Endodermal cell (in vitro differentiated cells): ENCODE measurements at regions not wholly inside any gene's neighbourhood (a gene's known extent, or its start where the extent isn't known, plus 50 kb on each side); places are given as distances from the start of the nearest gene placed in this dataset.

Experiments
- DNase-seq: peaks from one replicate; pipeline ENCODE4 v3.0.0-alpha.2; 2017
- H3K27ac ChIP-seq: 2 replicates; pipeline ENCODE4 v1.5.1; 2013; ENCODE audit warnings: mild to moderate bottlenecking, low read depth, low read length, moderate library complexity
- H3K27me3 ChIP-seq: 2 replicates; pipeline ENCODE4 v1.6.1; 2013; ENCODE audit warnings: mild to moderate bottlenecking, low read length, moderate library complexity; ENCODE audit not compliant: insufficient read depth, control insufficient read depth, poor library complexity, severe bottlenecking
- H3K36me3 ChIP-seq: 2 replicates; pipeline ENCODE4 v1.7.0; 2013; ENCODE audit warnings: mild to moderate bottlenecking, low read length, moderate library complexity; ENCODE audit not compliant: control insufficient read depth, insufficient read depth
- H3K4me1 ChIP-seq: one replicate; pipeline ENCODE4 v1.7.0; 2013; ENCODE audit warnings: low read length; ENCODE audit not compliant: control insufficient read depth, insufficient read depth
- H3K4me3 ChIP-seq: 2 replicates; pipeline ENCODE4 v1.5.1; 2013; ENCODE audit warnings: mild to moderate bottlenecking, low read length, moderate library complexity
- H3K9ac ChIP-seq: 2 replicates; pipeline ENCODE4 v1.6.1; 2013; ENCODE audit warnings: mild to moderate bottlenecking, low read length, moderate library complexity; ENCODE audit not compliant: poor library complexity, severe bottlenecking; ENCODE audit errors: extremely low read depth
- H3K9me3 ChIP-seq: 2 replicates; pipeline ENCODE4 v1.6.1; 2013; ENCODE audit warnings: mild to moderate bottlenecking, low read length, moderate library complexity; ENCODE audit not compliant: control insufficient read depth
- H3K27ac Mint-ChIP-seq: 2 replicates; pipeline ENCODE4 v1.8.0; 2020; ENCODE audit warnings: mixed read lengths
- H3K27me3 Mint-ChIP-seq: 2 replicates; pipeline ENCODE4 v1.8.0; 2021; ENCODE audit warnings: mild to moderate bottlenecking, mixed read lengths; ENCODE audit not compliant: insufficient read depth
- H3K36me3 Mint-ChIP-seq: 2 replicates; pipeline ENCODE4 v1.8.0; 2020; ENCODE audit warnings: low read depth, mixed read lengths
- H3K4me1 Mint-ChIP-seq: 2 replicates; pipeline ENCODE4 v1.8.0; 2020; ENCODE audit warnings: mixed read lengths
- H3K4me3 Mint-ChIP-seq: 2 replicates; pipeline ENCODE4 v1.8.0; 2020; ENCODE audit warnings: mild to moderate bottlenecking, moderate library complexity, mixed read lengths
- H3K9me3 Mint-ChIP-seq: 2 replicates; pipeline ENCODE4 v1.8.0; 2020; ENCODE audit warnings: mild to moderate bottlenecking, mixed read lengths
- WGBS, 2 experiments: methylation state at CpG; one replicate each; pipeline versions ENCODE4 v1.1.5 to v1.1.7; 2013; ENCODE audit warnings: missing lambda C conversion rate in 2 of 2, mixed read lengths in 1 of 2; ENCODE audit not compliant: insufficient coverage in 1 of 2, insufficient read length in 1 of 2; 5-methylcytosine and 5-hydroxymethylcytosine counted together
- TF ChIP-seq, protein P1 (sequence below): fragments of 200-600 bp; sonication (generic); conservative IDR thresholded peaks from 2 replicates; pipeline ENCODE4 v1.5.0; 2021; ENCODE audit warnings: antibody characterized with exemption, mild to moderate bottlenecking

DNA sequence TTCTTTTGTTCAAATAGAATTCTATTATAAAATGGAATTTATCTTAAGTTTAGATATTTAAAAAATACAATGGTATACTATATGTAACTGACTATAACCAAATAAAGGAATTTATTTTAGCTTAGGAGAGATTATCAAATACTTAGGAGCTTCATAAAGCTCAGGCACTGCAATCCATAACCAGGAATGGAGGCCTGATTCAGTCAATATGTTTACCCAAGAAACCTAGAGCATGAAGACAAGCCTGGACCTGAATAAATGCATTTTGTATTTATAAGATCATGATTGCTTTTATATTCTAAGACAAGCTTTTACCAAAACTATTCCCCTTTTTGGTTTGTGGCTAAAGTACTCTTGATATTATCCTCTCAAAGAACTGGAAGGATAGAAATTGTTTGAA lies 742.6 kb downstream of the FAT4 start:
- H3K9ac ChIP-seq, result no peak overlapping the region
- H3K27ac Mint-ChIP-seq, result no peak overlapping the region
- no peak overlapping the region for H3K4me3 Mint-ChIP-seq
- peaks cover 11% of the 10 kb centered on the region for H3K4me1 Mint-ChIP-seq
- no peak for DNase-seq
- H3K27me3 ChIP-seq, result peaks cover 46% of the 10 kb centered on the region
- H3K36me3 ChIP-seq, result no peaks in the 10 kb centered on the region
- H3K27ac ChIP-seq, result no peak overlapping the region
- no peaks in the 10 kb centered on the region for H3K9me3 Mint-ChIP-seq
- no peaks in the 10 kb centered on the region for H3K36me3 Mint-ChIP-seq
- no peak overlapping the region for H3K4me3 ChIP-seq
- H3K27me3 Mint-ChIP-seq, result peaks cover 6% of the 10 kb centered on the region
- H3K9me3 ChIP-seq, result no peaks in the 10 kb centered on the region
- TF ChIP-seq, protein P1, sequence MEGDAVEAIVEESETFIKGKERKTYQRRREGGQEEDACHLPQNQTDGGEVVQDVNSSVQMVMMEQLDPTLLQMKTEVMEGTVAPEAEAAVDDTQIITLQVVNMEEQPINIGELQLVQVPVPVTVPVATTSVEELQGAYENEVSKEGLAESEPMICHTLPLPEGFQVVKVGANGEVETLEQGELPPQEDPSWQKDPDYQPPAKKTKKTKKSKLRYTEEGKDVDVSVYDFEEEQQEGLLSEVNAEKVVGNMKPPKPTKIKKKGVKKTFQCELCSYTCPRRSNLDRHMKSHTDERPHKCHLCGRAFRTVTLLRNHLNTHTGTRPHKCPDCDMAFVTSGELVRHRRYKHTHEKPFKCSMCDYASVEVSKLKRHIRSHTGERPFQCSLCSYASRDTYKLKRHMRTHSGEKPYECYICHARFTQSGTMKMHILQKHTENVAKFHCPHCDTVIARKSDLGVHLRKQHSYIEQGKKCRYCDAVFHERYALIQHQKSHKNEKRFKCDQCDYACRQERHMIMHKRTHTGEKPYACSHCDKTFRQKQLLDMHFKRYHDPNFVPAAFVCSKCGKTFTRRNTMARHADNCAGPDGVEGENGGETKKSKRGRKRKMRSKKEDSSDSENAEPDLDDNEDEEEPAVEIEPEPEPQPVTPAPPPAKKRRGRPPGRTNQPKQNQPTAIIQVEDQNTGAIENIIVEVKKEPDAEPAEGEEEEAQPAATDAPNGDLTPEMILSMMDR, result no peak
- H3K4me1 ChIP-seq, result no peaks in the 10 kb centered on the region

DNA sequence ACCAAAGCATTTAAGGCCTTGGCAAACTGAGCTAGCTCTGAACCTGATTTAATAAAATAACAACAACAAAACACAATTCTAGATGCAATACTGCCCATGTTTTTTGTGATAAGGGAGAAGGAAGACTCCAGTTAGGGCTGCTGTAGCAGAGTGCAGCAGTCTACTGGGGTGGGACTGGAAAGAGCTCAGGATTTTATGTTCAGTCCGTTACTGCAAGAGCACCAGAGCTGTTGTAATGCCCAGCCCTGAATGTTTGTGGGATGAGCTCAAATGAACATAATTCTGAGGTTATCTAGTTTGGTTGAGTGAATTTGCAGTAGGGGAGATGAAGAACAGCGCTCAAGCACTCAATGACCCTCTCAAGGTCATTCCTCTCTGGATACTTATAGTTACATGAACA lies 743.8 kb downstream of the FAT4 start:
- DNase-seq, result no peak
- Mint-ChIP-seq H3K4me3 (no peak overlapping the region), H3K27me3 (peaks cover 6% of the 10 kb centered on the region), H3K4me1 (peaks cover 11% of the 10 kb centered on the region), H3K27ac (no peak overlapping the region), H3K36me3 (no peaks in the 10 kb centered on the region), H3K9me3 (no peaks in the 10 kb centered on the region)
- Histone ChIP-seq H3K4me1 (no peaks in the 10 kb centered on the region), H3K27ac (no peak overlapping the region), H3K27me3 (peaks cover 46% of the 10 kb centered on the region), H3K9ac (no peak overlapping the region), H3K9me3 (no peaks in the 10 kb centered on the region), H3K36me3 (no peaks in the 10 kb centered on the region), H3K4me3 (no peak overlapping the region)
- TF ChIP-seq, protein P1, result no peak
- WGBS, 2 experiments, result 82% methylated on average over 2 of the region's 2 CpGs; no CpG with 5 or more reads in 1 of the 2 experiments

DNA sequence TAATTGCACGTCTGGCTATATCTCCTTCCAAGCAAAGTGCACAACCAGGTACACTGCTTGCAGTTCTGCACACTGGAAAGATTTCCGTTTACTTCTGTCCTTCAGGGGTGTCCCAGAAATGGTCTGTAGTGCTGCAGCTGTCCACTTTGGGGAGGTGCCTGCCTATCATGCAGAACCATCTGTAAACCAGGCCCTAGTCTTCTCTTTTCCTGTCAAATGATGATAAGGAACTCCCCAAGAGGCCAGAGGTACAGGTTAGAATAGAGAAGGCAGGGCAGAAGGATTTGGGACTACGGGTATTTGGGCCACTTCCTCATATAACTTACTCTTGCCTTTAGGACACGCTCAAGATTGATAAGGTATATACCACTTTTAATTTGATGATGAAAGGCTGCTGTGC lies 746.9 kb downstream of the FAT4 start:
- TF ChIP-seq, protein P1, result no peak
- H3K36me3 Mint-ChIP-seq, result no peaks in the 10 kb centered on the region
- no peaks in the 10 kb centered on the region for H3K9me3 ChIP-seq
- H3K4me3 ChIP-seq, result no peak overlapping the region
- peaks cover 6% of the 10 kb centered on the region for H3K27me3 Mint-ChIP-seq
- peaks cover 8% of the 10 kb centered on the region for H3K4me1 Mint-ChIP-seq
- no peak overlapping the region for H3K9ac ChIP-seq
- WGBS, 2 experiments, result 89 to 91% methylated on average over 3 to 4 of the region's 4 CpGs
- no peak overlapping the region for H3K4me3 Mint-ChIP-seq
- H3K27me3 ChIP-seq, result peaks cover 41% of the 10 kb centered on the region
- H3K36me3 ChIP-seq, result no peaks in the 10 kb centered on the region
- H3K9me3 Mint-ChIP-seq, result no peaks in the 10 kb centered on the region
- no peaks in the 10 kb centered on the region for H3K4me1 ChIP-seq
- DNase-seq, result no peak
- H3K27ac ChIP-seq, result no peak overlapping the region
- no peak overlapping the region for H3K27ac Mint-ChIP-seq
